NCI-H82 (cell line): ENCODE measurements at regions not wholly inside any gene's neighbourhood (a gene's known extent, or its start where the extent isn't known, plus 50 kb on each side); places are given as distances from the start of the nearest gene placed in this dataset.

Experiments
- DNase-seq: peaks from one replicate; lab custom pipeline; 2025; lab: John Stamatoyannopoulos, UW

GRCh38 chr3:18036450-18036815 lies 294.0 kb upstream of the TBC1D5 start:
- DNase-seq: no peak

GRCh38 chr3:18035641-18036449 lies 293.4 kb upstream of the TBC1D5 start:
- peak; percentile 24 for DNase-seq

- DNase-seq: no peak
Measured at GRCh38 chr3:18033581-18034108, 291.2 kb upstream of the TBC1D5 start.

- DNase-seq: peak; percentile 49
Measured at GRCh38 chr3:18030371-18030870, 288.0 kb upstream of the TBC1D5 start.

GRCh38 chr3:18027161-18027939 lies 284.9 kb upstream of the TBC1D5 start:
- DNase-seq: no peak

GRCh38 chr3:18024715-18025114 lies 282.3 kb upstream of the TBC1D5 start:
- DNase-seq: no peak

GRCh38 chr3:18019161-18019495 lies 276.7 kb upstream of the TBC1D5 start:
- DNase-seq: peak; percentile 85

- no peak for DNase-seq
Measured at GRCh38 chr3:18018491-18019160, 276.2 kb upstream of the TBC1D5 start.

GRCh38 chr3:18016366-18016765 lies 273.9 kb upstream of the TBC1D5 start:
- no peak for DNase-seq

GRCh38 chr3:18012933-18013332 lies 270.5 kb upstream of the TBC1D5 start:
- DNase-seq: no peak

GRCh38 chr3:18012436-18012835 lies 270.0 kb upstream of the TBC1D5 start:
- DNase-seq: no peak

GRCh38 chr3:18011387-18011786 lies 269.0 kb upstream of the TBC1D5 start:
- no peak for DNase-seq

GRCh38 chr3:18010001-18010400 lies 267.6 kb upstream of the TBC1D5 start:
- no peak for DNase-seq

GRCh38 chr3:18008706-18009368 lies 266.4 kb upstream of the TBC1D5 start:
- no peak for DNase-seq

GRCh38 chr3:18007980-18008379 lies 265.5 kb upstream of the TBC1D5 start:
- DNase-seq: no peak

GRCh38 chr3:17995769-17996168 lies 253.3 kb upstream of the TBC1D5 start:
- no peak for DNase-seq

- no peak for DNase-seq
Measured at GRCh38 chr3:17994167-17994566, 251.7 kb upstream of the TBC1D5 start.

GRCh38 chr3:17990390-17990789 lies 248.0 kb upstream of the TBC1D5 start:
- no peak for DNase-seq

- DNase-seq: no peak
Measured at GRCh38 chr3:17986348-17986816, 244.0 kb upstream of the TBC1D5 start.

GRCh38 chr3:17985658-17986347 lies 243.4 kb upstream of the TBC1D5 start:
- no peak for DNase-seq

- DNase-seq: no peak
Measured at GRCh38 chr3:17983106-17983505, 240.7 kb upstream of the TBC1D5 start.
